HEK293 (cell line): ENCODE measurements at regions not wholly inside any gene's neighbourhood (a gene's known extent, or its start where the extent isn't known, plus 50 kb on each side); places are given as distances from the start of the nearest gene placed in this dataset.

Experiments
- CTCF ChIA-PET: fragments of 350-600 bp; formaldehyde crosslinking; extraction: SDS; loops from one replicate; lab custom pipeline; 2021; ENCODE audit warnings: antibody characterized with exemption; lab: Yijun Ruan, JAX
- POLR2A ChIA-PET: fragments of 300-600 bp; formaldehyde crosslinking; extraction: SDS; loops from one replicate; lab custom pipeline; 2020; ENCODE audit warnings: antibody characterized with exemption, inconsistent platforms; lab: Yijun Ruan, JAX
- H3K27ac ChIP-seq: fragments of 200-500 bp; sonication (Bioruptor generic); 2 replicates; pipeline ENCODE4 v1.5.1; 2014; ENCODE audit warnings: low read depth, low read length, control low read depth, inconsistent platforms; ENCODE audit errors: extremely low read depth
- H3K36me3 ChIP-seq, 2 experiments: fragments of 200-500 bp in 1 of 2; sonication (Bioruptor generic) in 1 of 2; 1 replicate in 1 of 2; 2 replicates in 1 of 2; pipeline ENCODE4 v1.5.1; 2014 to 2017; ENCODE audit warnings: inconsistent platforms in 2 of 2, low read length in 2 of 2; ENCODE audit not compliant: control insufficient read depth in 2 of 2, insufficient read depth in 1 of 2
- H3K4me1 ChIP-seq: fragments of 200-500 bp; sonication (Bioruptor generic); 2 replicates; pipeline ENCODE4 v1.5.1; 2014; ENCODE audit warnings: mild to moderate bottlenecking, low read length, inconsistent platforms; ENCODE audit not compliant: control insufficient read depth, insufficient read depth
- H3K4me3 ChIP-seq: 2 replicates; pipeline ENCODE4 v1.5.1; 2011; ENCODE audit warnings: low read depth, mild to moderate bottlenecking, control low read depth, low read length, moderate library complexity
- H3K9me3 ChIP-seq: fragments of 200-500 bp; sonication (Bioruptor generic); 2 replicates; pipeline ENCODE4 v1.5.1; 2014; ENCODE audit warnings: low read depth, low read length, inconsistent platforms; ENCODE audit not compliant: control insufficient read depth, insufficient read depth
- ELK4 ChIP-seq: IDR thresholded peaks from 2 replicates; pipeline ENCODE4 v1.6.1; 2011; ENCODE audit warnings: mild to moderate bottlenecking, low read depth, low read length, borderline replicate concordance
- GLI2 ChIP-seq: fragments of 450-650 bp; formaldehyde crosslinking; IDR thresholded peaks from 2 replicates; pipeline ENCODE4; 2017; ENCODE audit warnings: missing biosample characterization, missing genetic modification characterization, low read depth, borderline replicate concordance
- SCRT2 ChIP-seq: fragments of 450-650 bp; formaldehyde crosslinking; IDR thresholded peaks from 2 replicates; pipeline ENCODE4 v1.5.1; 2016; ENCODE audit warnings: missing biosample characterization, missing genetic modification characterization
- ZNF112 ChIP-seq: fragments of 450-650 bp; formaldehyde crosslinking; IDR thresholded peaks from 2 replicates; pipeline ENCODE4 v1.5.0; 2017; ENCODE audit warnings: missing biosample characterization, missing genetic modification characterization
- ZNF138 ChIP-seq: fragments of 450-650 bp; formaldehyde crosslinking; IDR thresholded peaks from 2 replicates; pipeline ENCODE4 v1.5.1; 2016; ENCODE audit warnings: missing biosample characterization, missing genetic modification characterization, borderline replicate concordance
- ZNF175 ChIP-seq: fragments of 450-650 bp; formaldehyde crosslinking; IDR thresholded peaks from 2 replicates; pipeline ENCODE4 v1.5.1; 2016; ENCODE audit warnings: missing biosample characterization, missing genetic modification characterization
- ZNF223 ChIP-seq: fragments of 450-650 bp; formaldehyde crosslinking; IDR thresholded peaks from 2 replicates; pipeline ENCODE4 v1.5.1; 2016; ENCODE audit warnings: missing biosample characterization, missing genetic modification characterization
- ZNF23 ChIP-seq: fragments of 450-650 bp; formaldehyde crosslinking; IDR thresholded peaks from 2 replicates; pipeline ENCODE4 v1.5.1; 2016; ENCODE audit warnings: missing biosample characterization, missing genetic modification characterization, borderline replicate concordance
- ZNF335 ChIP-seq: fragments of 450-650 bp; formaldehyde crosslinking; conservative IDR thresholded peaks from 2 replicates; pipeline ENCODE4 v1.5.1; 2016; ENCODE audit warnings: missing biosample characterization, missing genetic modification characterization
- ZNF366 ChIP-seq: fragments of 450-650 bp; formaldehyde crosslinking; conservative IDR thresholded peaks from 2 replicates; pipeline ENCODE4 v1.5.1; 2016; ENCODE audit warnings: missing biosample characterization, missing genetic modification characterization
- ZNF394 ChIP-seq: fragments of 450-650 bp; formaldehyde crosslinking; IDR thresholded peaks from 2 replicates; pipeline ENCODE4 v1.5.1; 2016; ENCODE audit warnings: missing biosample characterization, missing genetic modification characterization, mild to moderate bottlenecking, moderate library complexity, borderline replicate concordance
- ZNF416 ChIP-seq: fragments of 450-650 bp; formaldehyde crosslinking; IDR thresholded peaks from 2 replicates; pipeline ENCODE4 v1.5.1; 2016; ENCODE audit warnings: missing biosample characterization, missing genetic modification characterization
- ZNF530 ChIP-seq: fragments of 450-650 bp; formaldehyde crosslinking; IDR thresholded peaks from 2 replicates; pipeline ENCODE4 v1.5.1; 2016; ENCODE audit warnings: low read depth, missing biosample characterization, missing genetic modification characterization
- ZNF560 ChIP-seq: fragments of 450-650 bp; formaldehyde crosslinking; IDR thresholded peaks from 2 replicates; pipeline ENCODE4 v1.5.1; 2017; ENCODE audit warnings: missing biosample characterization, missing genetic modification characterization, borderline replicate concordance
- ZNF561 ChIP-seq: fragments of 450-650 bp; IDR thresholded peaks from 2 replicates; pipeline ENCODE4 v1.5.1; 2018; ENCODE audit warnings: missing biosample characterization, missing genetic modification characterization, borderline replicate concordance
- ZNF670 ChIP-seq: fragments of 450-650 bp; formaldehyde crosslinking; IDR thresholded peaks from 2 replicates; pipeline ENCODE4 v1.5.1; 2016; ENCODE audit warnings: missing biosample characterization, missing genetic modification characterization, low read depth
- ZSCAN16 ChIP-seq: fragments of 450-650 bp; formaldehyde crosslinking; IDR thresholded peaks from 2 replicates; pipeline ENCODE4 v1.5.1; 2016; ENCODE audit warnings: missing biosample characterization, missing genetic modification characterization
- ZSCAN30 ChIP-seq: fragments of 450-650 bp; IDR thresholded peaks from 2 replicates; pipeline ENCODE4 v1.5.1; 2018; ENCODE audit warnings: missing biosample characterization, mild to moderate bottlenecking, missing genetic modification characterization, moderate library complexity
- TF ChIP-seq, protein P1 (sequence below): fragments of 450-650 bp; formaldehyde crosslinking; IDR thresholded peaks from 2 replicates; pipeline ENCODE4 v1.5.1; 2016; ENCODE audit warnings: missing biosample characterization, missing genetic modification characterization, borderline replicate concordance
- TF ChIP-seq, protein P2 (sequence below): fragments of 450-650 bp; formaldehyde crosslinking; IDR thresholded peaks from 2 replicates; pipeline ENCODE4 v1.5.1; 2017; ENCODE audit warnings: missing biosample characterization, missing genetic modification characterization
- TF ChIP-seq, protein P3 (sequence below): fragments of 450-650 bp; formaldehyde crosslinking; IDR thresholded peaks from 2 replicates; pipeline ENCODE4 v1.5.1; 2017; ENCODE audit warnings: missing biosample characterization, missing genetic modification characterization
- TF ChIP-seq, protein P4 (sequence below): fragments of 450-650 bp; formaldehyde crosslinking; IDR thresholded peaks from 2 replicates; pipeline ENCODE4 v1.5.1; 2016; ENCODE audit warnings: missing biosample characterization, missing genetic modification characterization
- TF ChIP-seq, protein P5 (sequence below): fragments of 450-650 bp; formaldehyde crosslinking; IDR thresholded peaks from 2 replicates; pipeline ENCODE4 v1.5.1; 2016; ENCODE audit warnings: missing biosample characterization, missing genetic modification characterization, low read depth

DNA sequence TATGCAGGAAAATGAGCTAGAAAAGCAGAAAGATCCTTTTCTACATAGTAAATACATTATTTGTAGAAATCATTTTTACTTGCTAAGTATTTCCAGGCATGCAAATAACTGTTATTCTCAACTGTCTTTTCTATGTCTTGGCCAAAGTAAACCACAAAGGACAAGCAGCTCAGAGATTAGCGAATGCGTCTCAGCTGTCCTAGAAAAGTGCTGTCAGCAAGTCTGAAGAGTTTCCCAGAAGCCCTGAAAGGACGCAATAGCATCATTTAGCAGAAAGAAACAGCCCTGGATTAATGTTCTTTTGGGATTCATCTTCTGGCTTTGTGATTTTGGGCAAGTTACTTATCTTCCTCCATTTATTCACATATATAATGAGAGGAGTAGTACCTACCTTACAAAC lies 100.3 kb downstream of the ZIC1 start (continued):
- no peak for TF ChIP-seq ELK4
- TF ChIP-seq ZNF530 (tag by site-specific recombination): no peak
- no peak for TF ChIP-seq ZNF223 (tag by site-specific recombination)
- TF ChIP-seq ZNF112: no peak
- TF ChIP-seq ZNF335 (tag by site-specific recombination): no peak
- TF ChIP-seq, protein P1, sequence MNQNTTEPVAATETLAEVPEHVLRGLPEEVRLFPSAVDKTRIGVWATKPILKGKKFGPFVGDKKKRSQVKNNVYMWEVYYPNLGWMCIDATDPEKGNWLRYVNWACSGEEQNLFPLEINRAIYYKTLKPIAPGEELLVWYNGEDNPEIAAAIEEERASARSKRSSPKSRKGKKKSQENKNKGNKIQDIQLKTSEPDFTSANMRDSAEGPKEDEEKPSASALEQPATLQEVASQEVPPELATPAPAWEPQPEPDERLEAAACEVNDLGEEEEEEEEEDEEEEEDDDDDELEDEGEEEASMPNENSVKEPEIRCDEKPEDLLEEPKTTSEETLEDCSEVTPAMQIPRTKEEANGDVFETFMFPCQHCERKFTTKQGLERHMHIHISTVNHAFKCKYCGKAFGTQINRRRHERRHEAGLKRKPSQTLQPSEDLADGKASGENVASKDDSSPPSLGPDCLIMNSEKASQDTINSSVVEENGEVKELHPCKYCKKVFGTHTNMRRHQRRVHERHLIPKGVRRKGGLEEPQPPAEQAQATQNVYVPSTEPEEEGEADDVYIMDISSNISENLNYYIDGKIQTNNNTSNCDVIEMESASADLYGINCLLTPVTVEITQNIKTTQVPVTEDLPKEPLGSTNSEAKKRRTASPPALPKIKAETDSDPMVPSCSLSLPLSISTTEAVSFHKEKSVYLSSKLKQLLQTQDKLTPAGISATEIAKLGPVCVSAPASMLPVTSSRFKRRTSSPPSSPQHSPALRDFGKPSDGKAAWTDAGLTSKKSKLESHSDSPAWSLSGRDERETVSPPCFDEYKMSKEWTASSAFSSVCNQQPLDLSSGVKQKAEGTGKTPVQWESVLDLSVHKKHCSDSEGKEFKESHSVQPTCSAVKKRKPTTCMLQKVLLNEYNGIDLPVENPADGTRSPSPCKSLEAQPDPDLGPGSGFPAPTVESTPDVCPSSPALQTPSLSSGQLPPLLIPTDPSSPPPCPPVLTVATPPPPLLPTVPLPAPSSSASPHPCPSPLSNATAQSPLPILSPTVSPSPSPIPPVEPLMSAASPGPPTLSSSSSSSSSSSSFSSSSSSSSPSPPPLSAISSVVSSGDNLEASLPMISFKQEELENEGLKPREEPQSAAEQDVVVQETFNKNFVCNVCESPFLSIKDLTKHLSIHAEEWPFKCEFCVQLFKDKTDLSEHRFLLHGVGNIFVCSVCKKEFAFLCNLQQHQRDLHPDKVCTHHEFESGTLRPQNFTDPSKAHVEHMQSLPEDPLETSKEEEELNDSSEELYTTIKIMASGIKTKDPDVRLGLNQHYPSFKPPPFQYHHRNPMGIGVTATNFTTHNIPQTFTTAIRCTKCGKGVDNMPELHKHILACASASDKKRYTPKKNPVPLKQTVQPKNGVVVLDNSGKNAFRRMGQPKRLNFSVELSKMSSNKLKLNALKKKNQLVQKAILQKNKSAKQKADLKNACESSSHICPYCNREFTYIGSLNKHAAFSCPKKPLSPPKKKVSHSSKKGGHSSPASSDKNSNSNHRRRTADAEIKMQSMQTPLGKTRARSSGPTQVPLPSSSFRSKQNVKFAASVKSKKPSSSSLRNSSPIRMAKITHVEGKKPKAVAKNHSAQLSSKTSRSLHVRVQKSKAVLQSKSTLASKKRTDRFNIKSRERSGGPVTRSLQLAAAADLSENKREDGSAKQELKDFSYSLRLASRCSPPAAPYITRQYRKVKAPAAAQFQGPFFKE: no peak
- no peak for TF ChIP-seq ZNF175 (tag by site-specific recombination)
- TF ChIP-seq, protein P2, sequence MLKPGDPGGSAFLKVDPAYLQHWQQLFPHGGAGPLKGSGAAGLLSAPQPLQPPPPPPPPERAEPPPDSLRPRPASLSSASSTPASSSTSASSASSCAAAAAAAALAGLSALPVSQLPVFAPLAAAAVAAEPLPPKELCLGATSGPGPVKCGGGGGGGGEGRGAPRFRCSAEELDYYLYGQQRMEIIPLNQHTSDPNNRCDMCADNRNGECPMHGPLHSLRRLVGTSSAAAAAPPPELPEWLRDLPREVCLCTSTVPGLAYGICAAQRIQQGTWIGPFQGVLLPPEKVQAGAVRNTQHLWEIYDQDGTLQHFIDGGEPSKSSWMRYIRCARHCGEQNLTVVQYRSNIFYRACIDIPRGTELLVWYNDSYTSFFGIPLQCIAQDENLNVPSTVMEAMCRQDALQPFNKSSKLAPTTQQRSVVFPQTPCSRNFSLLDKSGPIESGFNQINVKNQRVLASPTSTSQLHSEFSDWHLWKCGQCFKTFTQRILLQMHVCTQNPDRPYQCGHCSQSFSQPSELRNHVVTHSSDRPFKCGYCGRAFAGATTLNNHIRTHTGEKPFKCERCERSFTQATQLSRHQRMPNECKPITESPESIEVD (tag by site-specific recombination): no peak
- TF ChIP-seq ZNF561 (tag by site-specific recombination): no peak
- TF ChIP-seq, protein P3, sequence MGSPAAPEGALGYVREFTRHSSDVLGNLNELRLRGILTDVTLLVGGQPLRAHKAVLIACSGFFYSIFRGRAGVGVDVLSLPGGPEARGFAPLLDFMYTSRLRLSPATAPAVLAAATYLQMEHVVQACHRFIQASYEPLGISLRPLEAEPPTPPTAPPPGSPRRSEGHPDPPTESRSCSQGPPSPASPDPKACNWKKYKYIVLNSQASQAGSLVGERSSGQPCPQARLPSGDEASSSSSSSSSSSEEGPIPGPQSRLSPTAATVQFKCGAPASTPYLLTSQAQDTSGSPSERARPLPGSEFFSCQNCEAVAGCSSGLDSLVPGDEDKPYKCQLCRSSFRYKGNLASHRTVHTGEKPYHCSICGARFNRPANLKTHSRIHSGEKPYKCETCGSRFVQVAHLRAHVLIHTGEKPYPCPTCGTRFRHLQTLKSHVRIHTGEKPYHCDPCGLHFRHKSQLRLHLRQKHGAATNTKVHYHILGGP (tag by site-specific recombination): no peak

GRCh38 chr3:147513785-147514184 lies 104.6 kb downstream of the ZIC1 start:
- no peaks in the 10 kb centered on the region for H3K36me3 ChIP-seq
- CTCF ChIA-PET: no interaction called here
- H3K27ac ChIP-seq: no peak overlapping the region
- H3K9me3 ChIP-seq: no peaks in the 10 kb centered on the region
- no peak overlapping the region for H3K4me3 ChIP-seq
- H3K4me1 ChIP-seq: no peaks in the 10 kb centered on the region
- TF ChIP-seq, protein P4, sequence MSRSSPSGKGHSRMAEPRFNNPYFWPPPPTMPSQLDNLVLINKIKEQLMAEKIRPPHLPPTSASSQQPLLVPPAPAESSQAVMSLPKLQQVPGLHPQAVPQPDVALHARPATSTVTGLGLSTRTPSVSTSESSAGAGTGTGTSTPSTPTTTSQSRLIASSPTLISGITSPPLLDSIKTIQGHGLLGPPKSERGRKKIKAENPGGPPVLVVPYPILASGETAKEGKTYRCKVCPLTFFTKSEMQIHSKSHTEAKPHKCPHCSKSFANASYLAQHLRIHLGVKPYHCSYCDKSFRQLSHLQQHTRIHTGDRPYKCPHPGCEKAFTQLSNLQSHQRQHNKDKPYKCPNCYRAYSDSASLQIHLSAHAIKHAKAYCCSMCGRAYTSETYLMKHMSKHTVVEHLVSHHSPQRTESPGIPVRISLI: no peak
- TF ChIP-seq GLI2 (tag by site-specific recombination): no peak
- no peak for TF ChIP-seq ZNF416
- TF ChIP-seq ZNF394 (tag by site-specific recombination): no peak
- TF ChIP-seq SCRT2 (tag by site-specific recombination): no peak
- no peak for TF ChIP-seq ZNF23 (tag by site-specific recombination)
- TF ChIP-seq ZNF670 (tag by site-specific recombination): no peak
- no peak for TF ChIP-seq ZSCAN16 (tag by site-specific recombination)
- no peak for TF ChIP-seq ZSCAN30 (tag by site-specific recombination)
- TF ChIP-seq ZNF366 (tag by site-specific recombination): no peak
- no peak for TF ChIP-seq ZNF138 (tag by site-specific recombination)
- TF ChIP-seq, protein P5, sequence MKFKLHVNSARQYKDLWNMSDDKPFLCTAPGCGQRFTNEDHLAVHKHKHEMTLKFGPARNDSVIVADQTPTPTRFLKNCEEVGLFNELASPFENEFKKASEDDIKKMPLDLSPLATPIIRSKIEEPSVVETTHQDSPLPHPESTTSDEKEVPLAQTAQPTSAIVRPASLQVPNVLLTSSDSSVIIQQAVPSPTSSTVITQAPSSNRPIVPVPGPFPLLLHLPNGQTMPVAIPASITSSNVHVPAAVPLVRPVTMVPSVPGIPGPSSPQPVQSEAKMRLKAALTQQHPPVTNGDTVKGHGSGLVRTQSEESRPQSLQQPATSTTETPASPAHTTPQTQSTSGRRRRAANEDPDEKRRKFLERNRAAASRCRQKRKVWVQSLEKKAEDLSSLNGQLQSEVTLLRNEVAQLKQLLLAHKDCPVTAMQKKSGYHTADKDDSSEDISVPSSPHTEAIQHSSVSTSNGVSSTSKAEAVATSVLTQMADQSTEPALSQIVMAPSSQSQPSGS (tag by site-specific recombination): no peak
- TF ChIP-seq ZNF560 (tag by site-specific recombination): no peak
- POLR2A ChIA-PET: no interaction called here
